Neural cell (in vitro differentiated cells): ENCODE measurements at regions not wholly inside any gene's neighbourhood (a gene's known extent, or its start where the extent isn't known, plus 50 kb on each side); places are given as distances from the start of the nearest gene placed in this dataset.

Source experiments
- CTCF ChIP-seq: fragments of 450-650 bp; IDR thresholded peaks from 2 replicates; pipeline ENCODE4 v1.5.1; 2014; ENCODE audit warnings: antibody characterized with exemption, mild to moderate bottlenecking, moderate library complexity; ENCODE audit not compliant: poor library complexity, severe bottlenecking
- EP300 ChIP-seq: fragments of 450-650 bp; conservative IDR thresholded peaks from 2 replicates; pipeline ENCODE4 v1.6.1; 2014; ENCODE audit warnings: antibody characterized with exemption, mild to moderate bottlenecking, moderate library complexity; ENCODE audit not compliant: poor library complexity, severe bottlenecking
- EZH2 ChIP-seq: fragments of 200-600, 300-800 bp; shearing (Covaris generic), sonication (generic); IDR thresholded peaks from 2 replicates; pipeline ENCODE4 v1.6.1; 2014; ENCODE audit warnings: antibody characterized with exemption, low read length, borderline replicate concordance, mild to moderate bottlenecking; ENCODE audit not compliant: insufficient read depth, poor library complexity, severe bottlenecking
- POLR2AphosphoS5 ChIP-seq: IDR thresholded peaks from 2 replicates; pipeline ENCODE4 v1.6.1; 2012
- RAD21 ChIP-seq: fragments of 450-650 bp; conservative IDR thresholded peaks from 2 replicates; pipeline ENCODE4 v1.6.1; 2014; ENCODE audit warnings: antibody characterized with exemption, mild to moderate bottlenecking, moderate library complexity
- TAF1 ChIP-seq: IDR thresholded peaks from 2 replicates; pipeline ENCODE4 v1.6.1; 2012; ENCODE audit warnings: low read depth

GRCh38 chr15:58340176-58340575 lies 91.6 kb upstream of the LIPC start:
- TF ChIP-seq CTCF (no peak), RAD21 (no peak), POLR2AphosphoS5 (no peak), EZH2 (no peak), TAF1 (no peak), EP300 (no peak)
